Liver (tissue), 8 donors: ENCODE measurements at regions not wholly inside any gene's neighbourhood (a gene's known extent, or its start where the extent isn't known, plus 50 kb on each side); places are given as distances from the start of the nearest gene placed in this dataset.

Experiments
- DNase-seq: peaks from one replicate; pipeline ENCODE4 v3.0.0-alpha.2; 2017; ENCODE audit warnings: low spot score
- H3K27ac ChIP-seq, 2 donors: one replicate each; pipeline ENCODE4 v1.7.0; 2013; ENCODE audit warnings: inconsistent platforms in 2 of 2, low read length in 2 of 2, control low read depth in 1 of 2, low read depth in 1 of 2, mild to moderate bottlenecking in 1 of 2
- H3K27me3 ChIP-seq, 4 donors: one replicate each; pipeline versions ENCODE4 v1.6.1 to v1.7.0; 2013; ENCODE audit warnings: low read length in 3 of 4, inconsistent platforms in 1 of 4, mild to moderate bottlenecking in 1 of 4, moderate library complexity in 1 of 4; ENCODE audit not compliant: control insufficient read depth in 4 of 4, insufficient read depth in 4 of 4
- H3K36me3 ChIP-seq, 4 donors: one replicate each; pipeline versions ENCODE4 v1.6.1 to v1.7.0; 2013; ENCODE audit warnings: low read length in 3 of 4, mild to moderate bottlenecking in 3 of 4, low read depth in 1 of 4, moderate library complexity in 1 of 4; ENCODE audit not compliant: control insufficient read depth in 4 of 4, insufficient read depth in 3 of 4
- H3K4me1 ChIP-seq, 4 donors: one replicate each; pipeline versions ENCODE4 v1.6.1 to v1.7.0; 2013; ENCODE audit warnings: low read length in 3 of 4, mild to moderate bottlenecking in 3 of 4, moderate library complexity in 1 of 4; ENCODE audit not compliant: control insufficient read depth in 4 of 4, insufficient read depth in 4 of 4
- H3K4me3 ChIP-seq, 3 donors: one replicate each; pipeline versions ENCODE4 v1.6.1 to v1.7.0; 2013; ENCODE audit warnings: low read length in 3 of 3, control low read depth in 1 of 3, low read depth in 1 of 3, mild to moderate bottlenecking in 1 of 3
- H3K9ac ChIP-seq, 2 donors: one replicate each; pipeline ENCODE4 v1.7.0; 2013; ENCODE audit warnings: low read length in 2 of 2, mild to moderate bottlenecking in 2 of 2, moderate library complexity in 2 of 2, control low read depth in 1 of 2, low read depth in 1 of 2
- H3K9me3 ChIP-seq, 4 donors: one replicate each; pipeline versions ENCODE4 v1.6.1 to v1.7.0; 2013; ENCODE audit warnings: low read length in 3 of 4; ENCODE audit not compliant: control insufficient read depth in 4 of 4
- ATF3 ChIP-seq: IDR thresholded peaks from 2 replicates; pipeline ENCODE4 v1.6.1; 2016; ENCODE audit warnings: antibody characterized with exemption
- CTCF ChIP-seq: fragments of 150-350 bp; IDR thresholded peaks from 2 replicates; pipeline ENCODE4 v1.5.1; 2017; ENCODE audit warnings: improper control_type of control experiment, low read depth, low read length; ENCODE audit not compliant: missing input control
- EGR1 ChIP-seq, 2 donors: IDR thresholded peaks; 2 replicates each; pipeline ENCODE4 v1.6.1; 2016 to 2018; ENCODE audit warnings: antibody characterized with exemption in 2 of 2, low read depth in 2 of 2
- FOXA1 ChIP-seq: IDR thresholded peaks from 2 replicates; pipeline ENCODE4 v1.6.1; 2016; ENCODE audit warnings: antibody characterized with exemption
- FOXA2 ChIP-seq: IDR thresholded peaks from 2 replicates; pipeline ENCODE4 v1.6.1; 2016; ENCODE audit warnings: antibody characterized with exemption
- GABPA ChIP-seq, 2 donors: IDR thresholded peaks in 1 of 2; conservative IDR thresholded peaks in 1 of 2; 2 replicates each; pipeline ENCODE4 v1.6.1; 2016; ENCODE audit warnings: antibody characterized with exemption in 2 of 2, mild to moderate bottlenecking in 1 of 2, moderate library complexity in 1 of 2
- HNF4A ChIP-seq, 2 donors: conservative IDR thresholded peaks; 2 replicates each; pipeline ENCODE4 v1.6.1; 2016; ENCODE audit warnings: antibody characterized with exemption in 2 of 2, mild to moderate bottlenecking in 2 of 2
- HNF4G ChIP-seq: IDR thresholded peaks from 2 replicates; pipeline ENCODE4 v1.6.1; 2016; ENCODE audit warnings: antibody characterized with exemption
- JUND ChIP-seq, 2 donors: IDR thresholded peaks; 2 replicates each; pipeline ENCODE4 v1.6.1; 2016; ENCODE audit warnings: antibody characterized with exemption in 2 of 2
- NR2F2 ChIP-seq: IDR thresholded peaks from 2 replicates; pipeline ENCODE4 v1.6.1; 2016; ENCODE audit warnings: antibody characterized with exemption
- RAD21 ChIP-seq, 2 donors: IDR thresholded peaks; 2 replicates each; pipeline ENCODE4 v1.6.1; 2016; ENCODE audit warnings: antibody characterized with exemption in 2 of 2, mild to moderate bottlenecking in 2 of 2
- REST ChIP-seq: IDR thresholded peaks from 2 replicates; pipeline ENCODE4 v1.6.1; 2016; ENCODE audit warnings: antibody characterized with exemption, mild to moderate bottlenecking
- RXRA ChIP-seq, 2 donors: IDR thresholded peaks; 2 replicates each; pipeline ENCODE4 v1.6.1; 2017 to 2018; ENCODE audit warnings: antibody characterized with exemption in 2 of 2, mild to moderate bottlenecking in 1 of 2
- SP1 ChIP-seq: IDR thresholded peaks from 2 replicates; pipeline ENCODE4 v1.6.1; 2018; ENCODE audit warnings: antibody characterized with exemption, mild to moderate bottlenecking
- TAF1 ChIP-seq: conservative IDR thresholded peaks from 2 replicates; pipeline ENCODE4 v1.6.1; 2016; ENCODE audit warnings: antibody characterized with exemption, mild to moderate bottlenecking
- YY1 ChIP-seq: IDR thresholded peaks from 2 replicates; pipeline ENCODE4 v1.6.1; 2016; ENCODE audit warnings: antibody characterized with exemption, mild to moderate bottlenecking
- WGBS: extraction: QIAGEN DNeasy Blood & Tissue Kit; methylation state at CpG from one replicate; pipeline ENCODE4 v1.1.7; 2013; 5-methylcytosine and 5-hydroxymethylcytosine counted together
- TF ChIP-seq, protein P1 (sequence below): IDR thresholded peaks from 2 replicates; pipeline ENCODE4 v1.6.1; 2016; ENCODE audit warnings: antibody characterized with exemption
- TF ChIP-seq, protein P2 (sequence below): IDR thresholded peaks from 2 replicates; pipeline ENCODE4 v1.6.1; 2016; ENCODE audit warnings: antibody characterized with exemption
- donor health status: healthy.
- donor health status: healthy.
- donor health status: healthy.
- donor health status: healthy.
- donor health status: healthy.

GRCh38 chr6:119661628-119662027, 312.1 kb upstream of the MAN1A1 start:
- no peak overlapping the region for H3K27ac ChIP-seq
- H3K9ac ChIP-seq = no peak overlapping the region
- H3K4me1 ChIP-seq = no peaks in the 10 kb centered on the region
- H3K9me3 ChIP-seq = no peaks in the 10 kb centered on the region
- H3K27me3 ChIP-seq = no peaks in the 10 kb centered on the region
- H3K4me3 ChIP-seq = no peak overlapping the region
- TF ChIP-seq NR2F2 (no peak), YY1 (no peak), ATF3 (no peak), SP1 (no peak), FOXA1 (no peak), RAD21 (IDR thresholded peaks at IDR 0.05) (no peak), HNF4A (conservative IDR thresholded peaks at IDR 0.05) (no peak), JUND (IDR thresholded peaks at IDR 0.05) (no peak), FOXA2 (no peak), TAF1 (no peak), EGR1 (IDR thresholded peaks at IDR 0.05; ENCODE audit: low read depth in 2 of 2) (no peak), GABPA (IDR thresholded peaks at IDR 0.05 in 1 of 2, conservative IDR thresholded peaks at IDR 0.05 in 1 of 2) (no peak), HNF4G (no peak), REST (no peak), RXRA (IDR thresholded peaks at IDR 0.05) (no peak), CTCF (no peak)
- TF ChIP-seq, protein P1, sequence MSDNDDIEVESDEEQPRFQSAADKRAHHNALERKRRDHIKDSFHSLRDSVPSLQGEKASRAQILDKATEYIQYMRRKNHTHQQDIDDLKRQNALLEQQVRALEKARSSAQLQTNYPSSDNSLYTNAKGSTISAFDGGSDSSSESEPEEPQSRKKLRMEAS = no peak
- TF ChIP-seq, protein P2, sequence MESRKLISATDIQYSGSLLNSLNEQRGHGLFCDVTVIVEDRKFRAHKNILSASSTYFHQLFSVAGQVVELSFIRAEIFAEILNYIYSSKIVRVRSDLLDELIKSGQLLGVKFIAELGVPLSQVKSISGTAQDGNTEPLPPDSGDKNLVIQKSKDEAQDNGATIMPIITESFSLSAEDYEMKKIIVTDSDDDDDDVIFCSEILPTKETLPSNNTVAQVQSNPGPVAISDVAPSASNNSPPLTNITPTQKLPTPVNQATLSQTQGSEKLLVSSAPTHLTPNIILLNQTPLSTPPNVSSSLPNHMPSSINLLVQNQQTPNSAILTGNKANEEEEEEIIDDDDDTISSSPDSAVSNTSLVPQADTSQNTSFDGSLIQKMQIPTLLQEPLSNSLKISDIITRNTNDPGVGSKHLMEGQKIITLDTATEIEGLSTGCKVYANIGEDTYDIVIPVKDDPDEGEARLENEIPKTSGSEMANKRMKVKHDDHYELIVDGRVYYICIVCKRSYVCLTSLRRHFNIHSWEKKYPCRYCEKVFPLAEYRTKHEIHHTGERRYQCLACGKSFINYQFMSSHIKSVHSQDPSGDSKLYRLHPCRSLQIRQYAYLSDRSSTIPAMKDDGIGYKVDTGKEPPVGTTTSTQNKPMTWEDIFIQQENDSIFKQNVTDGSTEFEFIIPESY = no peak
- no peak for DNase-seq
- H3K36me3 ChIP-seq = no peaks in the 10 kb centered on the region

DNA sequence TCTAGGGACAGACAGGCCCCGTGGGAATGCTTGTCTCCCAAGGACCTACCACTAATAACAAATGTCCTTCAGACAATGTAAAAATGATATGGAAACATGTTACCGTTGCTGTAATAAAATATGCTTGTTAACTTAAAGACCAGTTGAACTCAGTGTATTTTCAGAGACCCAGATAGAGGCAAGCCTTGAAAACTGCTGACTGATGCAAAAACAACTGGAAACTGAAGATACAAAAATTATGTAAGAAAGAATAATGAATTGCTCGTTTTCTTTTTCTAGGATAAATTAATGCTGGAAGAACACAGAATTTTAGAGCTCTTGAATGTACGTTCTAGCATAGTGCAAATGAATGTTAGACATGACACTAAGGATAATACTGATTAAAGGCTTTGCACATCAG, 311.5 kb upstream of the MAN1A1 start:
- TF ChIP-seq, protein P2 = no peak
- TF ChIP-seq GABPA (IDR thresholded peaks at IDR 0.05 in 1 of 2, conservative IDR thresholded peaks at IDR 0.05 in 1 of 2) (no peak), EGR1 (IDR thresholded peaks at IDR 0.05; ENCODE audit: low read depth in 2 of 2) (no peak), CTCF (no peak), ATF3 (no peak), HNF4G (no peak), SP1 (no peak), HNF4A (conservative IDR thresholded peaks at IDR 0.05) (no peak), YY1 (no peak), FOXA1 (no peak), TAF1 (no peak)
- TF ChIP-seq, protein P1 = no peak
- H3K36me3 ChIP-seq = no peaks in the 10 kb centered on the region
- WGBS = 80% methylated on average over 4 of the region's 4 CpGs
- no peak overlapping the region for H3K9ac ChIP-seq
- H3K27ac ChIP-seq = no peak overlapping the region
- no peaks in the 10 kb centered on the region for H3K4me1 ChIP-seq
- H3K27me3 ChIP-seq = no peaks in the 10 kb centered on the region
- H3K4me3 ChIP-seq = no peak overlapping the region
- no peak for DNase-seq
- no peaks in the 10 kb centered on the region for H3K9me3 ChIP-seq
